DOHH2 (cell line): ENCODE measurements at regions not wholly inside any gene's neighbourhood (a gene's known extent, or its start where the extent isn't known, plus 50 kb on each side); places are given as distances from the start of the nearest gene placed in this dataset.

Experiments
- CTCF ChIP-seq: fragments of 200-600 bp; sonication (generic); IDR thresholded peaks from one replicate; pipeline ENCODE4 v1.5.1; 2014; ENCODE audit warnings: antibody characterized with exemption, mild to moderate bottlenecking, low read depth, low read length; ENCODE audit not compliant: poor library complexity, severe bottlenecking
- EZH2phosphoT487 ChIP-seq: fragments of 200-600 bp; sonication (generic); IDR thresholded peaks from 2 replicates; pipeline ENCODE4 v1.6.1; 2017; ENCODE audit warnings: borderline replicate concordance, mild to moderate bottlenecking, antibody characterized with exemption, low read length, moderate library complexity, mixed read lengths

- TF ChIP-seq CTCF (no peak), EZH2phosphoT487 (no peak)
Measured at GRCh38 chr18:71209944-71210343, 921.1 kb downstream of the SOCS6 start.
